ENCODE measurements at regions not wholly inside any gene's neighbourhood (a gene's known extent, or its start where the extent isn't known, plus 50 kb on each side); places are given as distances from the start of the nearest gene placed in this dataset.

GRCh38 chr5:89277816-89278215 is 394.8 kb upstream of the MEF2C start:
- Histone ChIP-seq H3K9me3 (no peaks in the 10 kb centered on the region), H3K27ac (no peak overlapping the region), H3K27me3 (no peaks in the 10 kb centered on the region), H3K36me3 (no peaks in the 10 kb centered on the region), H3K4me3 (no peak overlapping the region), H3K4me1 (no peaks in the 10 kb centered on the region)
- DNase-seq: no peak
- TF ChIP-seq, protein P1, sequence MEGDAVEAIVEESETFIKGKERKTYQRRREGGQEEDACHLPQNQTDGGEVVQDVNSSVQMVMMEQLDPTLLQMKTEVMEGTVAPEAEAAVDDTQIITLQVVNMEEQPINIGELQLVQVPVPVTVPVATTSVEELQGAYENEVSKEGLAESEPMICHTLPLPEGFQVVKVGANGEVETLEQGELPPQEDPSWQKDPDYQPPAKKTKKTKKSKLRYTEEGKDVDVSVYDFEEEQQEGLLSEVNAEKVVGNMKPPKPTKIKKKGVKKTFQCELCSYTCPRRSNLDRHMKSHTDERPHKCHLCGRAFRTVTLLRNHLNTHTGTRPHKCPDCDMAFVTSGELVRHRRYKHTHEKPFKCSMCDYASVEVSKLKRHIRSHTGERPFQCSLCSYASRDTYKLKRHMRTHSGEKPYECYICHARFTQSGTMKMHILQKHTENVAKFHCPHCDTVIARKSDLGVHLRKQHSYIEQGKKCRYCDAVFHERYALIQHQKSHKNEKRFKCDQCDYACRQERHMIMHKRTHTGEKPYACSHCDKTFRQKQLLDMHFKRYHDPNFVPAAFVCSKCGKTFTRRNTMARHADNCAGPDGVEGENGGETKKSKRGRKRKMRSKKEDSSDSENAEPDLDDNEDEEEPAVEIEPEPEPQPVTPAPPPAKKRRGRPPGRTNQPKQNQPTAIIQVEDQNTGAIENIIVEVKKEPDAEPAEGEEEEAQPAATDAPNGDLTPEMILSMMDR (IDR thresholded peaks at IDR 0.05): no peak
- TF ChIP-seq POLR2A (IDR thresholded peaks at IDR 0.05): no peak
- no peak for TF ChIP-seq POLR2AphosphoS5 (IDR thresholded peaks at IDR 0.05)
- TF ChIP-seq EP300 (IDR thresholded peaks at IDR 0.05): no peak
- WGBS, 2 donors: 87 to 92% methylated on average over 4 of the region's 4 CpGs
- intact Hi-C loops (cut with DNase I): no loop called here

GRCh38 chr5:89276566-89277305 is 393.8 kb upstream of the MEF2C start:
- 65 to 86% methylated on average over 1 of the region's 1 CpG for WGBS, 2 donors
- no peaks in the 10 kb centered on the region for H3K36me3 ChIP-seq
- H3K9me3 ChIP-seq: no peaks in the 10 kb centered on the region
- H3K27ac ChIP-seq: no peak overlapping the region
- no peaks in the 10 kb centered on the region for H3K27me3 ChIP-seq
- intact Hi-C loops (cut with DNase I): no loop called here
- no peak for DNase-seq
- H3K4me1 ChIP-seq: no peaks in the 10 kb centered on the region
- TF ChIP-seq EP300 (IDR thresholded peaks at IDR 0.05): no peak
- no peak overlapping the region for H3K4me3 ChIP-seq

GRCh38 chr5:89275066-89275855 is 392.3 kb upstream of the MEF2C start:
- Histone ChIP-seq H3K36me3 (no peaks in the 10 kb centered on the region), H3K4me1 (no peaks in the 10 kb centered on the region), H3K9me3 (no peaks in the 10 kb centered on the region), H3K27ac (no peak overlapping the region), H3K27me3 (no peaks in the 10 kb centered on the region), H3K4me3 (no peak overlapping the region)
- no peak for DNase-seq
- intact Hi-C loops (cut with DNase I): no loop called here
- TF ChIP-seq, protein P1 (IDR thresholded peaks at IDR 0.05): no peak
- TF ChIP-seq POLR2AphosphoS5 (IDR thresholded peaks at IDR 0.05) (no peak), POLR2A (IDR thresholded peaks at IDR 0.05) (no peak), EP300 (IDR thresholded peaks at IDR 0.05) (no peak)
- 69 to 79% methylated on average over 4 of the region's 4 CpGs for WGBS, 2 donors

DNA sequence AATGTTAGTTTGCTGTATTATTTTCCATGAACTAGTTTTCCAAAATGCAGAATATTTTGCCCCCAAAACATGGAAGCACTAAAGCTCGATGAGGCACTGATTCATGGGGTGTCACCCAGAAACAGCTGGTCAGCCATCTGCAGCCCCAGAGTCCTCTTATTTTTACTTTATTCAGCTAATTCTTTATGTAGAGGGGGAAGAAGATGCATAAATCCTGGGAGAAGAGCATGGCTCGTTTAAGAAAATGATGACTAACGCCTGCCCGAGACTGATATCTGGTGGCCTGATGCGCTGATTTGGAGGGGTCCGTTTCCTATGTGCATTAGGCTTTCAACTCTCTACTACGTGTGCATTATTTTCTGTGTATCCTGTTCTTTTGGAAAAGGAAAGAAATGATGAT is 390.3 kb upstream of the MEF2C start:
- intact Hi-C loops (cut with DNase I): no loop called here
- DNase-seq: no peak
- no peaks in the 10 kb centered on the region for H3K9me3 ChIP-seq
- H3K4me3 ChIP-seq: no peak overlapping the region
- no peaks in the 10 kb centered on the region for H3K27me3 ChIP-seq
- WGBS, 2 donors: 92 to 96% methylated on average over 7 of the region's 7 CpGs
- H3K27ac ChIP-seq: no peak overlapping the region
- no peaks in the 10 kb centered on the region for H3K4me1 ChIP-seq
- H3K36me3 ChIP-seq: no peaks in the 10 kb centered on the region
- TF ChIP-seq EP300 (IDR thresholded peaks at IDR 0.05): no peak
- TF ChIP-seq POLR2A (IDR thresholded peaks at IDR 0.05): no peak
- TF ChIP-seq, protein P1 (IDR thresholded peaks at IDR 0.05): no peak
- no peak for TF ChIP-seq POLR2AphosphoS5 (IDR thresholded peaks at IDR 0.05)

- H3K36me3 ChIP-seq: no peaks in the 10 kb centered on the region
- no peak overlapping the region for H3K4me3 ChIP-seq
- no peaks in the 10 kb centered on the region for H3K9me3 ChIP-seq
- 73 to 91% methylated on average over 5 of the region's 5 CpGs for WGBS, 2 donors
- no peak overlapping the region for H3K27ac ChIP-seq
- no peaks in the 10 kb centered on the region for H3K27me3 ChIP-seq
- intact Hi-C loops (cut with DNase I): no loop called here
- TF ChIP-seq POLR2A (IDR thresholded peaks at IDR 0.05) (no peak), EP300 (IDR thresholded peaks at IDR 0.05) (no peak), POLR2AphosphoS5 (IDR thresholded peaks at IDR 0.05) (no peak)
- TF ChIP-seq, protein P1 (IDR thresholded peaks at IDR 0.05): no peak
- DNase-seq: no peak
- no peaks in the 10 kb centered on the region for H3K4me1 ChIP-seq
These were observed 387.9 kb upstream of the MEF2C start for GRCh38 chr5:89270901-89271300.
